Sigmoid colon (tissue), 3 donors: ENCODE measurements at regions not wholly inside any gene's neighbourhood (a gene's known extent, or its start where the extent isn't known, plus 50 kb on each side); places are given as distances from the start of the nearest gene placed in this dataset.

Experiments used
- POLR2A ChIP-seq, 2 donors: fragments of 450-650 bp; IDR thresholded peaks; one replicate each; pipeline ENCODE4 v1.6.1; 2016; ENCODE audit warnings: antibody characterized with exemption in 2 of 2, mild to moderate bottlenecking in 2 of 2, moderate library complexity in 2 of 2
- TF ChIP-seq, protein P1 (sequence below), 4 experiments: fragments of 450-650 bp in 3 of 4; fragments of 200-600 bp in 1 of 4; IDR thresholded peaks; one replicate each; pipeline ENCODE4 v1.5.1; 2016 to 2019; ENCODE audit warnings: antibody characterized with exemption in 4 of 4, mild to moderate bottlenecking in 3 of 4, moderate library complexity in 2 of 4

DNA sequence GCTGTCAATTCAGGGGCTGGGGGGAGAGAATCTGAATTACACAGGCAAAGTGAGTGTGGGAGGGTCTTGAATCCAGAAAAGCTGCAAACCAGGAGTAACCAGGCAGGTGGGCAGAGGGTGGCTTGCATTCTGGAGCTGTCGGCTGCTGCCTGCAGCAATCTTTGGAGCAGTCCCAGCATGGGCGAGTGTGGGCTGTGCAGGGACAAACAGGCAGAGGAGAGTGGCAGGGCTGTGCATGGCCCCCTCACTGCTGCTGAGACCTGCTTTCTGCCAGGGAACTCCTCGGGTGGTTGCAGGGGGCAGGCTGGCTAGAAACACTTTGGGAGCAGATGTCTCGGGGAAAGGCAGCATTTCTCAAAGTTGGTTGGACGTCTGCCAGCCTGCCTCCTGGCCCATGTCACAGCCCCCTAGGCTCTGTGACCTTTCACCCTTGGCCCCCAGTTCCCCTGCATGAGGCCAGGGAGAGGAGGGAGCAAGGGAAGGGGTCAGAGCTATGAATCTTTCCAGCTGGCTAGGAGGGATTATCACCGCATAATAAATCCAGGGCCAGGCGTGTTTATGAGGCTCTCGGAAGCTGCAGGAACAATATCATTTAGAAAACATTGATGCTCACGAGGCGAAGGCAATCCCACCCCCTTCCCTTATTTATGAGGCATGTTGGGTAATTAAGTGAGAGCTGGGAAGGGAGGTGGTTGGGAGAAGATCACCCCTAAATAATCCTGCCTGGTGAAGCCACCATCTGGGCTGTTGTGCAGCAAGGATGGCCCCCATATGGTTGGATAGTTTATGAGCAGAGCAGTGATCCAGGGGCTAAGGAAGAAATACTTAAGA lies 212.3 kb upstream of the NCAM1 start:
- TF ChIP-seq, protein P1, sequence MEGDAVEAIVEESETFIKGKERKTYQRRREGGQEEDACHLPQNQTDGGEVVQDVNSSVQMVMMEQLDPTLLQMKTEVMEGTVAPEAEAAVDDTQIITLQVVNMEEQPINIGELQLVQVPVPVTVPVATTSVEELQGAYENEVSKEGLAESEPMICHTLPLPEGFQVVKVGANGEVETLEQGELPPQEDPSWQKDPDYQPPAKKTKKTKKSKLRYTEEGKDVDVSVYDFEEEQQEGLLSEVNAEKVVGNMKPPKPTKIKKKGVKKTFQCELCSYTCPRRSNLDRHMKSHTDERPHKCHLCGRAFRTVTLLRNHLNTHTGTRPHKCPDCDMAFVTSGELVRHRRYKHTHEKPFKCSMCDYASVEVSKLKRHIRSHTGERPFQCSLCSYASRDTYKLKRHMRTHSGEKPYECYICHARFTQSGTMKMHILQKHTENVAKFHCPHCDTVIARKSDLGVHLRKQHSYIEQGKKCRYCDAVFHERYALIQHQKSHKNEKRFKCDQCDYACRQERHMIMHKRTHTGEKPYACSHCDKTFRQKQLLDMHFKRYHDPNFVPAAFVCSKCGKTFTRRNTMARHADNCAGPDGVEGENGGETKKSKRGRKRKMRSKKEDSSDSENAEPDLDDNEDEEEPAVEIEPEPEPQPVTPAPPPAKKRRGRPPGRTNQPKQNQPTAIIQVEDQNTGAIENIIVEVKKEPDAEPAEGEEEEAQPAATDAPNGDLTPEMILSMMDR (IDR thresholded peaks at IDR 0.05), result no peak
- TF ChIP-seq POLR2A (IDR thresholded peaks at IDR 0.05), result no peak
